Inferior parietal cortex (tissue), 1 donor: ENCODE measurements at regions not wholly inside any gene's neighbourhood (a gene's known extent, or its start where the extent isn't known, plus 50 kb on each side); places are given as distances from the start of the nearest gene placed in this dataset.
A peak's percentile ranks its signal among the peaks of the same experiment; 100 is the strongest.

ENCODE experiments used
- DNase-seq: peaks from one replicate; pipeline ENCODE4 v3.0.0-alpha.2; 2016; ENCODE audit errors: extremely low spot score

- DNase-seq, result no peak
These were observed 1825.1 kb upstream of the IGFBP7 start for GRCh38 chr4:58935332-58935731.

DNA sequence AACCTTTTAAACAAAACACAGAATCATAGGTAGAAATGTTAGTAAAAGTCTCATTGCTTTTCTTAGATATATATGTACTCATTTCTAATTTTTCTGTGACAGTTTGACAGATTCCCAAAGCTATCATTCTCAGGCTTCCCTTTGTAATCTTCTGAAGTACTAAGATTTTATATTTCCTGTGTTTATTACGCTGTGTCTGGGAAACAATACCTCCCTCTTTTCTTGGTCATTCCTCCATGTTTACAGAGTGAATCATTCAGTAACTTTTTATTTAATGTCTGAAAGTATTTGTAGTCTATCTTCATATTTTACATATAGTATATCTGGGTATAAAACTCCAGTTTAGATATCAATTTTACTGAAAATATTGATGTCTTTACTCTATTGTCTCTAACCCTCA is 1826.3 kb upstream of the IGFBP7 start:
- DNase-seq, result no peak

- DNase-seq, result no peak
These were observed 1830.0 kb upstream of the IGFBP7 start for GRCh38 chr4:58940167-58940566.

DNA sequence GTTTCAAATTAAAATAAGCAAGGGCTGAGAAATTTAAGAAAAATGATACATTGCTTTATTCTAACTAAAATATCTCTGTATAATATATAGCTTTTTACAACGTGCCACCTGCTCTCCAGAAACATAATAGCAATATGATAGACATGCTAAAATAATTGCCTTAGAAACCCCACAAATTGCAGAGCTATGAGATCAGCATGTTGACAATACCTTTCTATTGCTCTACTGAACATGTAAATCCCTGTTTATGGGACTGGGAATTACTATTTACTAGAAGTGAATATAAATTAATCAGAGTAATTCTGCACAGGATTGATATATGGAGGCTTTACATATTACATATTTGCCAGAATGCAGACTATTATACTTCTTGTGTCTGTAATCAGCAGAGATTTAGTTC is 1831.1 kb upstream of the IGFBP7 start:
- no peak for DNase-seq

DNA sequence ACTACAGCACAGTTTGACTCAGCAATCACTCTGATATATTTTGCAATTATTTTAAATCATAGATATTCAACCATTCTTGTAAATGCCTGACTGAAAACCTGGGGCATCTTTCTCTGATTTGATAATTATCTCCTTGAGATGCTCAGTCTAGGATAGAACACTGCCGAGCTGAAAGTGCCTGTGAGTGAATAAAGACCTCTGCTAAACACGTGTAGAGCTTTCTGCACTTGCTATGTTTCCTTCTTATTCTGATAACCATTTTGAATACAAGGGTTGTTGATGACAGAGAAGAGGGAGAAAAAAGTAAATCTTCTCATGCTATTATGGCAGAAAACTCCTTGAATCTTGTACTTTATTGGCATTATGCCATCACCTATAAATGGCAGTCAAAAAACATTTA is 1843.4 kb upstream of the IGFBP7 start:
- no peak for DNase-seq

DNA sequence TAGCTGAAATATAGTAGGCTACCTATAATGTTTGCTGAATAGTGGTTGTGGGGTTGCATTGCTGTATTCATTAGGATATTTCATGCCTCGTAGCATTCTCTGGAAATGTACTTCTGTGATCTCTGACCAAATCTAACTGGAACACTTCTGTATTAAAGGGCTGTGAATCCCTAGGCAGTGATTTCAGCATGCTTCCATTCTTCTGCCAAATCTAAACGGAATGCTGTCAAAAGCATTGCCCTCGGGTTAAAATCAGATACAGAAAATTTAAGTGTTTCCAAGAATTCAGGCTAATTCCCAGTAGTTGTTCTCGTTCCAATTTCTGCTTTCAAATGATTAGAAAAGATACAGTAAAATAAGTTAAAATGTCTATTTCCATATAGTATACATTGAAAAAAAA is 1847.5 kb upstream of the IGFBP7 start:
- no peak for DNase-seq

DNA sequence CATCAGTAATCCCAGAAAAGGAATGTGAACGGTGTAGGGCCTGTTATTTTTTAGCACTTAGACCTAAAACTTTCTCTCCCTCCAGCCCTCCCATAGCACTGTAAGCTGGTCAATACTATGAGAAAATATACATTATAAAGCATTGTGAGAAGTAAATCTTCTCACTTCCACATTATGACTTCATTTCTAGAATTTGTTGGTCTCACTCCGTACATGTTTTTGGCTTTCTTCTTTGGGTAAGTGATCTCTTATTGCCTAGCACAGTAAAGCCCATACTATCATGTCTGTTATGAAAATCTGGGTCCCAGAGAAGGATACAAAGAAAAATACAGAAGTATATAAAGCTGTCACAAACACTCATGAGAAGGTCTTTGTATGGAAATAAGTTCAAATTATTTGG is 1851.1 kb upstream of the IGFBP7 start:
- no peak for DNase-seq

DNA sequence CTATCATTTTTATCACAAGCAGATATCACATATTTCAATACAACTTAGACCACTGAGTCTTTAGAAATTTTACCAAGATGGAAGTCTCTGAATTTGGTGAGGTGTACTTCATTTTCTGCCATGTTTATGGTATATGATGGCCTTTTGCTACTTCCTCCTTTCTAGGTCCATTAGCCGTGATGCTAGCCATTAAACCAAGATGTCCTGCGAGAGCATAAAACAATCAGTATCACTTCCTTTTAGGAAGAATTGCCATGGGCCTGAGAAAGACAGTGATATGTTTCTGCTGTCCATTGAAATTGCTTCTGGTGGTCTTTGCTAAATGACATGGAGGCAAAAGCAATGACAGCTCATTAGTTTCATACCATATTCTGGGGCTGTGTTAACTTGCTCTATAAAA is 1851.7 kb upstream of the IGFBP7 start:
- no peak for DNase-seq

DNA sequence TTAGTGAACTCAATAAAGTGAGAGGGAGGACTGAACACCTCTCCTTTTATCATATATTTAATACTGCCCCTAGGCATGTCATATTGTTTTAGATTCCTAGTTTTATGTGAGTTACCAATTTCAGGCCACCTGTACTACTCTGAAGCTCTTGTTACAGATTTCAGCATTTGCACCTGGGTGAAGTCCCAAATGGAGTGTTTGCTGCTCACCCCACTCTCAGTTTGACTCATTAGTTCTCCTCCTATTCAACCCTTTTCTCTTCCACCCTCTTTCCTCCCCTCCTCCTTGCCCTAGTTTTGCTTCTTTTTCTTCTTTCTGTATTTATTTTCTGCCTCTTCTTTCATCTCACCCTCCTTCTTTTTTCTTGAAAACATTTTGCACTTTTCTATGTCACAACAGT is 1852.2 kb upstream of the IGFBP7 start:
- no peak for DNase-seq

DNA sequence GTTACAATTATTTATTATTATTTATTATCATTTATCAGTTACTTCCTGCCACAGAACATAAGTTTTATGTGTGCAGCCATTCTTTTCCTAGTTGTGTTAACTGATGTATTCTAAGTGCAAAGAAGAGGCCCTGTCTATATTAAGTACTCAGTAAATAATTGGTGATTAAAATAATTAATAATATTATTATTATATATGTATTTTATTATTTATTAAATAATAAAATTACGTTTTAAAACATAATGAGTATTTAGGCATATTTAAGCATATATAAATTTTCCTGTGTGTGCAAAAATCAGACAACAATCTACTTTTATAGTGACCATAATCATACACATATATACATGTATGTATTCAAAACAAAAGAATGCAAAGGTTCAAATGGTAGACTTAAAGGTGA is 1871.6 kb upstream of the IGFBP7 start:
- no peak for DNase-seq

- no peak for DNase-seq
These were observed 1873.7 kb upstream of the IGFBP7 start for GRCh38 chr4:58983887-58984286.

DNA sequence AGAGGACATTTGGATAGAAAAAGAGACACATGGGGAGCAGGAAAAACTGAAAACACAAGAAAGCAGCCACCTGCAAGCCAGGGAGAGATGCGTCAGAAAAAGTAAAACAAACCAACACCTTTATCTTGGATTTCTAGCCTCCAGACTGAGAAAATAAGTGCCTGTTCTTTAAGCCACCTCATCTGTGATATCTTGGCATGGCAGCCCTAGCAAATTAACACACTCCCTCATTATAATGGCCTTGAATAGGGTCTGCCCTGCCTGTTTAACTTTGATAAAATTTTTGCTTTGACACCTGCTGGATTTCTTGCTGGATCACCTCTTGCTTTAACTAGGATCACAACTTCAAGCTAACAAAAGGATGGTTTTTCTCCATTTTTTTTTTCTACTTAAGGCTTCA is 1892.0 kb upstream of the IGFBP7 start:
- DNase-seq, result no peak

DNA sequence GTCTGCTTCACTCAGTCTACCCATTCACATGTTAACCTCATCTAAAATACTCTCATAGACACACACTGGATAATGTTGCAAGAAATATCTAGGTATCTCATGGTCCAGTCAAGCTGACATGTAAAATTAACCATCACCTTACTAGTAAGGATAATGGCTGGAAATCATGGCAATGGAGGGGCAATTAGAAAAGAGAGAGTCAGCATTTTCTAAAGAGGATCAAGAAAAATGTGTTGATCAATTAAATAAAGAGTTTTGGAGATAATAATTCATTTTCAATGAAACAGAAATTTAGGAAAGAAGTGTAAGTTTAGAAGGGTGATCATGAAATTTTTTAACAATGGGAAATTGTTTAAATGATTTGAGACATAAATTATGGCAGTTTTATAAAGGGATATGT is 1914.1 kb upstream of the IGFBP7 start:
- no peak for DNase-seq

DNA sequence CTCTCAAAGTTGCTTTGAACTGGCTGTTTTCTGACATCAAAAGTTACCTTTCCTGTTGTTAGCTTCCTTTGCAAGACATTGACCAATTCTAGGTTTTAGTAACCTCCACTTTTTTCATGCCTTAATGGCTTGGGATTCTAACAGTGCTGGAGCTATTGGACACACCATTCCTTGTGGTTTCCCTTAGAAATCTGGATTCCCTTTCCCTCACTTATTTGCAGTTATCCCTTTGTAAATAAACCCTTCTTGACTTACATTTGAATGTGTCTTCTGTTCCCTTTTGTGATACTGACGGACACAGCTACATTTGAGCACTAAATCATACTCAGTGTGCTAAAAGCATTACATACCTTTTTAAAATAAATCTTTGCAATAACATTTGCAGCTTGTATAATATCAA is 1927.6 kb upstream of the IGFBP7 start:
- DNase-seq, result no peak

- DNase-seq, result no peak
These were observed 1928.9 kb upstream of the IGFBP7 start for GRCh38 chr4:59039046-59039445.

DNA sequence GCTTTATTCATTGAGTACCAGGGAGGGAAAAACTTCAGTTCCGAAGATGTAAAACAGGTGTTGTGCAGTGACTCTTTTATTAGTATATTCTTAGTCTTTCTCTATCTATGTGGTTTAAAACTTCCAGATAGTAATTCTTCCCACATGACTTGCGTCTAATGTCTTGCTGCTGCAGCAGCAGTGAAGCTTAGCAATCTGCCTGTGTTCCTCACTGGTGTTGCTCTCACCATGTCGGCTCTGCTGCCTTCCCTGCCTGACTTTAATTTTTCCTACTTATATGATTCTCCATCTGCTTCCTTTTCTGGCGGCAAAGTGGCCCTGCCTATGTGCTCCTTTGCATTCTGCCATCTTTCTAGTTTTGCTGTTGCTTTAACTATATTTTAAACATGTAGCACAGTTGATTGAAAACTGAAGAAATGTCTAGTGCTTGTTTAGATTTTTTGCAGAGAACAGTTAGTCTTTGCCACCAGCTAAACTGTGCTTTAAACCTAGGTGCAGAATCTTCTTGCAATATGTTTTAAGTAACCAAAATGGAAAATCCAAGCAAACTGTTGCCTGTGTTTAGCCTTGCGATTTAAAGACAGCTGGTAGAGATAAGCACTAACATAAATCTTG is 1934.2 kb upstream of the IGFBP7 start:
- peak; percentile 29 for DNase-seq

DNA sequence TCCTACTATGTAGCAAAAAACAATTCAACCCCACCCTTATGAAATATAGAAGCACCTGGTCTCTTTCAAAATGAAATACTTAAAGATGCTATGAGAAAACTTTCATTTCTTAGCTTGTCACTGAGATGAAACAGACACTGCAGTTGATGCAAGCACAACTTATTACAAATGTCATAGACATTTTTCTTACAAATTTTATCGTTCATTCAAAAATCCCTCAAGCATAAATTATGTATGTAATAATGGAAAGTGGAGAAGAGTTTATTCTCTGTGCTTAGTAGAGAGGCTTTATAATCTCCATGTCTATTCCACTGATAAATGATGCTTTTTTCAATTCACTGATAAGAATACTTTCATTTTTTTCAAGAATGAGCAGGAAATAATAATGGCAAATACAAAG is 1943.9 kb upstream of the IGFBP7 start:
- no peak for DNase-seq

GRCh38 chr4:59057804-59058203 is 1947.6 kb upstream of the IGFBP7 start:
- no peak for DNase-seq

GRCh38 chr4:59058543-59058942 is 1948.4 kb upstream of the IGFBP7 start:
- no peak for DNase-seq

GRCh38 chr4:59060002-59060846 is 1950.0 kb upstream of the IGFBP7 start:
- DNase-seq, result no peak

- no peak for DNase-seq
These were observed 1950.7 kb upstream of the IGFBP7 start for GRCh38 chr4:59060895-59061294.

DNA sequence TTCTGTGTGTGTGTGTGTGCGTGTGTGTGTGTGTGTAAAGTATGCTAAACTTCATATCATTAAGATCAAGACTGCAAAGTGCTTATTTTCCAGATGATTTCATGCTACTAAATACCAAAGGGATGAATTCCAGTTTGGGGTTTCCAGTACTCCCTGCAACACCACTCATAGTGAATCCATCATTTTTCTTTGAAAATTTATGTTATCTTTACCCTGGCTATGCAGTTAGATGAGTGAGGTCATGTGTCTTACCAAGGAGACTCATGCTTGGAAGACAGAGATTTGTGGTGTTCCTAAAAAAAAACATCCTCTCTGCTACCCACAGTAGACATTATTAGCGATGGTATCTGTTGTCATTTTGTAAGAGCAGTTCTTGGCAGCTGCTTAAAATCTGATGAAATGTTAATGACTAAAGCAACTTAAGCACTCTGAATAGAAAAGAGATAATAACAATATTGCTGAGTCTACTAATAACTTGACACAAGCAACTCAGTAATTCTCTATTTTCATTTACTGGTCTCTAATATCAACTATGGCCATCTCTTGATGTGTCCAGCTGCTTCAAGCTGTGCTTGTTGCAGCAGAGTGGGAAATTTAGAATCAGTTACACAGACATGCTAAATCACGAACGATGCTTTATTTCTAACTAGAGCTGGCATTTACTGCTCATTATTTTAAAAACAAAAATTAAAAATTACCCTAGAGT is 1953.0 kb upstream of the IGFBP7 start:
- no peak for DNase-seq
